Karpas-422 (cell line): ENCODE measurements at regions not wholly inside any gene's neighbourhood (a gene's known extent, or its start where the extent isn't known, plus 50 kb on each side); places are given as distances from the start of the nearest gene placed in this dataset.

Source experiments
- DNase-seq: peaks from one replicate; pipeline ENCODE4 v3.0.0-alpha.2; 2015
- H2AFZ ChIP-seq: fragments of 200-600 bp; sonication (generic); 2 replicates; pipeline ENCODE4 v1.6.1; 2014; ENCODE audit warnings: antibody characterized with exemption, low read length, mixed read lengths
- H3K27ac ChIP-seq: fragments of 200-600 bp; sonication (generic); 2 replicates; pipeline ENCODE4 v1.5.1; 2014; ENCODE audit warnings: mild to moderate bottlenecking, low read length, moderate library complexity
- H3K27me3 ChIP-seq: fragments of 200-600 bp; sonication (generic); 2 replicates; pipeline ENCODE4 v1.6.1; 2014; ENCODE audit warnings: low read length, mixed read lengths
- H3K36me3 ChIP-seq: fragments of 200-600 bp; sonication (generic); 2 replicates; pipeline ENCODE4 v1.6.1; 2014; ENCODE audit warnings: low read length, mixed read lengths; ENCODE audit not compliant: insufficient read depth
- H3K4me1 ChIP-seq: fragments of 200-600 bp; sonication (generic); 2 replicates; pipeline ENCODE4 v1.6.1; 2014; ENCODE audit warnings: mild to moderate bottlenecking, low read length, mixed read lengths
- H3K4me2 ChIP-seq: fragments of 200-600 bp; sonication (generic); 2 replicates; pipeline ENCODE4 v1.6.1; 2014; ENCODE audit warnings: low read length, low read depth, mild to moderate bottlenecking; ENCODE audit not compliant: poor library complexity, severe bottlenecking
- H3K4me3 ChIP-seq: fragments of 200-600 bp; sonication (generic); 2 replicates; pipeline ENCODE4 v1.5.1; 2014; ENCODE audit warnings: mild to moderate bottlenecking, antibody characterized with exemption, low read length, mixed read lengths
- H3K79me2 ChIP-seq: fragments of 200-600 bp; sonication (generic); 2 replicates; pipeline ENCODE4 v1.6.1; 2014; ENCODE audit warnings: mild to moderate bottlenecking, low read length, mixed read lengths
- H3K9ac ChIP-seq: fragments of 200-600 bp; sonication (generic); 2 replicates; pipeline ENCODE4 v1.6.0; 2014; ENCODE audit warnings: low read length
- H3K9me2 ChIP-seq: fragments of 200-600 bp; sonication (generic), shearing (Covaris generic); replicated peaks from 2 replicates; pipeline ENCODE4 v1.6.0; 2014; ENCODE audit warnings: mild to moderate bottlenecking, low read length, moderate library complexity; ENCODE audit not compliant: insufficient read depth
- H3K9me3 ChIP-seq: fragments of 300-700, 200-600 bp; sonication (generic); 2 replicates; pipeline ENCODE4 v1.6.1; 2014; ENCODE audit warnings: low read length, mixed read lengths
- H4K20me1 ChIP-seq: fragments of 200-600 bp; sonication (generic); 2 replicates; pipeline ENCODE4 v1.6.1; 2014; ENCODE audit warnings: mild to moderate bottlenecking, antibody characterized with exemption, low read length, low read depth; ENCODE audit not compliant: insufficient read depth

GRCh38 chr2:41904459-41904858 lies 143.4 kb upstream of the PKDCC start:
- Histone ChIP-seq H3K27me3 (no peaks in the 10 kb centered on the region), H3K9me2 (no peaks in the 10 kb centered on the region), H4K20me1 (no peaks in the 10 kb centered on the region), H3K36me3 (no peaks in the 10 kb centered on the region), H3K9ac (no peak overlapping the region), H3K4me1 (no peaks in the 10 kb centered on the region), H2AFZ (no peak overlapping the region), H3K9me3 (no peaks in the 10 kb centered on the region), H3K4me3 (no peak overlapping the region), H3K4me2 (no peak overlapping the region), H3K27ac (no peak overlapping the region), H3K79me2 (no peaks in the 10 kb centered on the region)
- DNase-seq = no peak

GRCh38 chr2:41905597-41906337 lies 142.1 kb upstream of the PKDCC start:
- Histone ChIP-seq H3K27me3 (no peaks in the 10 kb centered on the region), H2AFZ (no peak overlapping the region), H3K4me2 (no peak overlapping the region), H4K20me1 (no peaks in the 10 kb centered on the region), H3K79me2 (no peaks in the 10 kb centered on the region), H3K27ac (no peak overlapping the region), H3K9me2 (no peaks in the 10 kb centered on the region), H3K36me3 (no peaks in the 10 kb centered on the region), H3K9me3 (no peaks in the 10 kb centered on the region), H3K9ac (no peak overlapping the region), H3K4me1 (no peaks in the 10 kb centered on the region), H3K4me3 (no peak overlapping the region)
- DNase-seq = no peak

GRCh38 chr2:41906338-41906725 lies 141.5 kb upstream of the PKDCC start:
- Histone ChIP-seq H3K9ac (no peak overlapping the region), H3K4me3 (no peak overlapping the region), H3K27ac (no peak overlapping the region), H3K9me3 (no peaks in the 10 kb centered on the region), H3K4me1 (no peaks in the 10 kb centered on the region), H3K27me3 (no peaks in the 10 kb centered on the region), H3K4me2 (no peak overlapping the region), H4K20me1 (no peaks in the 10 kb centered on the region), H2AFZ (no peak overlapping the region), H3K36me3 (no peaks in the 10 kb centered on the region), H3K79me2 (no peaks in the 10 kb centered on the region), H3K9me2 (no peaks in the 10 kb centered on the region)
- no peak for DNase-seq

- no peak for DNase-seq
- H3K9ac ChIP-seq = no peak overlapping the region
- no peak overlapping the region for H3K4me2 ChIP-seq
- H2AFZ ChIP-seq = no peak overlapping the region
- H3K27ac ChIP-seq = no peak overlapping the region
- no peak overlapping the region for H3K4me3 ChIP-seq
- no peaks in the 10 kb centered on the region for H3K27me3 ChIP-seq
- no peaks in the 10 kb centered on the region for H3K79me2 ChIP-seq
- H3K9me2 ChIP-seq = no peaks in the 10 kb centered on the region
- no peaks in the 10 kb centered on the region for H4K20me1 ChIP-seq
- no peaks in the 10 kb centered on the region for H3K36me3 ChIP-seq
- H3K9me3 ChIP-seq = no peaks in the 10 kb centered on the region
- H3K4me1 ChIP-seq = no peaks in the 10 kb centered on the region
Measured at GRCh38 chr2:41907141-41907540, 140.7 kb upstream of the PKDCC start.

- Histone ChIP-seq H3K27ac (no peak overlapping the region), H3K4me2 (no peak overlapping the region), H3K9me3 (no peaks in the 10 kb centered on the region), H3K36me3 (no peaks in the 10 kb centered on the region), H3K4me1 (no peaks in the 10 kb centered on the region), H3K9ac (no peak overlapping the region), H3K9me2 (no peaks in the 10 kb centered on the region), H4K20me1 (no peaks in the 10 kb centered on the region), H3K79me2 (no peaks in the 10 kb centered on the region), H2AFZ (no peak overlapping the region), H3K4me3 (no peak overlapping the region), H3K27me3 (no peaks in the 10 kb centered on the region)
- no peak for DNase-seq
Measured at GRCh38 chr2:41907771-41908207, 140.0 kb upstream of the PKDCC start.

- DNase-seq = no peak
- Histone ChIP-seq H3K36me3 (no peaks in the 10 kb centered on the region), H3K9me3 (no peaks in the 10 kb centered on the region), H3K4me1 (no peaks in the 10 kb centered on the region), H3K27ac (no peak overlapping the region), H3K79me2 (no peaks in the 10 kb centered on the region), H4K20me1 (no peaks in the 10 kb centered on the region), H3K9me2 (no peaks in the 10 kb centered on the region), H3K9ac (no peak overlapping the region), H3K4me2 (no peak overlapping the region), H2AFZ (no peak overlapping the region), H3K27me3 (no peaks in the 10 kb centered on the region), H3K4me3 (no peak overlapping the region)
Measured at GRCh38 chr2:41908349-41908748, 139.5 kb upstream of the PKDCC start.

- H3K79me2 ChIP-seq = no peaks in the 10 kb centered on the region
- no peaks in the 10 kb centered on the region for H3K27me3 ChIP-seq
- no peaks in the 10 kb centered on the region for H3K9me2 ChIP-seq
- H3K27ac ChIP-seq = no peak overlapping the region
- H3K36me3 ChIP-seq = no peaks in the 10 kb centered on the region
- no peak overlapping the region for H3K4me2 ChIP-seq
- no peaks in the 10 kb centered on the region for H3K9me3 ChIP-seq
- H3K9ac ChIP-seq = no peak overlapping the region
- H2AFZ ChIP-seq = no peak overlapping the region
- H3K4me3 ChIP-seq = no peak overlapping the region
- no peaks in the 10 kb centered on the region for H4K20me1 ChIP-seq
- H3K4me1 ChIP-seq = no peaks in the 10 kb centered on the region
- DNase-seq = no peak
Measured at GRCh38 chr2:41909584-41909983, 138.2 kb upstream of the PKDCC start.

GRCh38 chr2:41910126-41910525 lies 137.7 kb upstream of the PKDCC start:
- DNase-seq = no peak
- H3K27ac ChIP-seq = no peak overlapping the region
- H4K20me1 ChIP-seq = no peaks in the 10 kb centered on the region
- no peak overlapping the region for H3K4me3 ChIP-seq
- no peak overlapping the region for H3K4me2 ChIP-seq
- H3K9me2 ChIP-seq = no peaks in the 10 kb centered on the region
- H3K9me3 ChIP-seq = no peaks in the 10 kb centered on the region
- no peaks in the 10 kb centered on the region for H3K36me3 ChIP-seq
- no peaks in the 10 kb centered on the region for H3K4me1 ChIP-seq
- H3K27me3 ChIP-seq = no peaks in the 10 kb centered on the region
- H3K9ac ChIP-seq = no peak overlapping the region
- H2AFZ ChIP-seq = no peak overlapping the region
- H3K79me2 ChIP-seq = no peaks in the 10 kb centered on the region
